ENCODE measurements at regions not wholly inside any gene's neighbourhood (a gene's known extent, or its start where the extent isn't known, plus 50 kb on each side); places are given as distances from the start of the nearest gene placed in this dataset.
"Not testable (repeated sequence)": the region's sequence is repeated elsewhere in the genome, so short reads cannot be mapped to it uniquely, and the experiment has no call there.

- ATAC-seq: no peak
- TF ChIP-seq RARB (CRISPR knock-in tag; IDR thresholded peaks at IDR 0.05) (no peak), ISL1 (CRISPR knock-in tag; IDR thresholded peaks at IDR 0.05) (no peak), BACH2 (CRISPR knock-in tag; IDR thresholded peaks at IDR 0.05; ENCODE audit: borderline replicate concordance) (no peak), CSRNP3 (CRISPR knock-in tag; IDR thresholded peaks at IDR 0.05) (no peak)
Measured at GRCh38 chrX:5681159-5681558, 547.5 kb downstream of the NLGN4X start.

- no peak for ATAC-seq
- TF ChIP-seq PATZ1 (CRISPR knock-in tag; IDR thresholded peaks at IDR 0.05; ENCODE audit: borderline replicate concordance) (no peak), TOX (CRISPR knock-in tag; IDR thresholded peaks at IDR 0.05; ENCODE audit: borderline replicate concordance) (no peak), ZFP3 (CRISPR knock-in tag; IDR thresholded peaks at IDR 0.05) (no peak), RARB (CRISPR knock-in tag; IDR thresholded peaks at IDR 0.05) (no peak), CSRNP3 (CRISPR knock-in tag; IDR thresholded peaks at IDR 0.05) (no peak), ARNTL (CRISPR knock-in tag; IDR thresholded peaks at IDR 0.05; ENCODE audit: borderline replicate concordance, low read depth) (no peak), GLIS3 (CRISPR knock-in tag; IDR thresholded peaks at IDR 0.05) (no peak), SNAI2 (CRISPR knock-in tag; IDR thresholded peaks at IDR 0.05) (no peak), ZNF565 (CRISPR knock-in tag; conservative IDR thresholded peaks at IDR 0.05; ENCODE audit: low read depth) (no peak), OSR1 (CRISPR knock-in tag; IDR thresholded peaks at IDR 0.05) (no peak), ZNF8 (CRISPR knock-in tag; IDR thresholded peaks at IDR 0.05) (no peak), POU6F1 (CRISPR knock-in tag; IDR thresholded peaks at IDR 0.05; ENCODE audit: borderline replicate concordance, low read depth) (no peak), ISL1 (CRISPR knock-in tag; IDR thresholded peaks at IDR 0.05) (no peak), CREB5 (CRISPR knock-in tag; IDR thresholded peaks at IDR 0.05; ENCODE audit: low read depth) (no peak)
Measured at GRCh38 chrX:5674036-5674435, 554.6 kb downstream of the NLGN4X start.

- TF ChIP-seq SNAI2 (CRISPR knock-in tag; IDR thresholded peaks at IDR 0.05): no peak
- TF ChIP-seq PPARA (CRISPR knock-in tag; IDR thresholded peaks at IDR 0.05; ENCODE audit: borderline replicate concordance): no peak
- no peak for TF ChIP-seq CSDC2 (CRISPR knock-in tag; IDR thresholded peaks at IDR 0.05)
- no peak for TF ChIP-seq TOX (CRISPR knock-in tag; IDR thresholded peaks at IDR 0.05; ENCODE audit: borderline replicate concordance)
- TF ChIP-seq RARB (CRISPR knock-in tag; IDR thresholded peaks at IDR 0.05): no peak
- no peak for TF ChIP-seq TSHZ2 (CRISPR knock-in tag; IDR thresholded peaks at IDR 0.05)
- no peak for TF ChIP-seq OSR1 (CRISPR knock-in tag; IDR thresholded peaks at IDR 0.05)
- TF ChIP-seq TCF4 (CRISPR knock-in tag; IDR thresholded peaks at IDR 0.05; ENCODE audit: borderline replicate concordance): no peak
- no peak for TF ChIP-seq POU6F1 (CRISPR knock-in tag; IDR thresholded peaks at IDR 0.05; ENCODE audit: borderline replicate concordance, low read depth)
- no peak for TF ChIP-seq CSRNP3 (CRISPR knock-in tag; IDR thresholded peaks at IDR 0.05)
- no peak for TF ChIP-seq BACH2 (CRISPR knock-in tag; IDR thresholded peaks at IDR 0.05; ENCODE audit: borderline replicate concordance)
- no peak for TF ChIP-seq ISL1 (CRISPR knock-in tag; IDR thresholded peaks at IDR 0.05)
- ATAC-seq: no peak
Measured at GRCh38 chrX:5672099-5672498, 556.6 kb downstream of the NLGN4X start.

GRCh38 chrX:5666689-5667088 is 562.0 kb downstream of the NLGN4X start:
- not testable (repeated sequence) for ATAC-seq
